Left lung (tissue), 4 donors: ENCODE measurements at regions not wholly inside any gene's neighbourhood (a gene's known extent, or its start where the extent isn't known, plus 50 kb on each side); places are given as distances from the start of the nearest gene placed in this dataset.

Experiments
- ATAC-seq: fragments of 200-7000 bp; cut with Tn5 transposase; one replicate; pipeline ENCODE4 v1.9.1; 2020; ENCODE audit warnings: moderate library complexity
- DNase-seq, 4 donors: peaks; one replicate each; pipeline ENCODE4 v3.0.0-alpha.2; 2013 to 2020
- H3K27ac ChIP-seq, 2 donors: fragments of 200-600 bp; sonication (generic) in 1 of 2; one replicate each; pipeline versions ENCODE4 v1.5.0 to v1.8.0; 2020 to 2021
- H3K27me3 ChIP-seq, 2 donors: fragments of 200-600 bp; sonication (generic) in 1 of 2; one replicate each; pipeline versions ENCODE4 v1.5.0 to v1.8.0; 2020 to 2021
- H3K36me3 ChIP-seq, 2 donors: fragments of 200-600 bp; sonication (generic) in 1 of 2; one replicate each; pipeline versions ENCODE4 v1.5.0 to v1.8.0; 2020 to 2021
- H3K4me1 ChIP-seq, 2 donors: fragments of 200-600 bp; one replicate each; pipeline ENCODE4 v1.8.0; 2021
- H3K4me3 ChIP-seq, 2 donors: fragments of 200-600 bp; sonication (generic) in 1 of 2; one replicate each; pipeline versions ENCODE4 v1.5.0 to v1.8.0; 2020 to 2021; ENCODE audit warnings: mild to moderate bottlenecking in 1 of 2
- H3K9me3 ChIP-seq, 2 donors: fragments of 200-600 bp; sonication (generic) in 1 of 2; one replicate each; pipeline versions ENCODE4 v1.5.0 to v1.8.0; 2020 to 2021
- CTCF ChIP-seq, 2 donors: fragments of 200-600 bp; sonication (generic) in 1 of 2; IDR thresholded peaks; one replicate each; pipeline versions ENCODE4 v1.5.0 to v1.8.0; 2021; ENCODE audit warnings: antibody characterized with exemption in 2 of 2
- intact Hi-C, 2 donors: fragments of 100-400 bp; cut with DNase I; formaldehyde crosslinking; loops; one replicate each; pipeline versions ENCODE4 v1.11.2 to v1.14.2; 2022
- donor health status: DM: no; HTN: yes; CAD: no.
- donor health status: DM: no; HTN: no; CAD: no.

- no peak for ATAC-seq
Observed at GRCh38 chr13:104553896-104554295, 1487.7 kb upstream of the SLC10A2 start.

GRCh38 chr13:104553186-104553585 lies 1487.0 kb upstream of the SLC10A2 start:
- Histone ChIP-seq H3K27me3 (no peaks in the 10 kb centered on the region), H3K36me3 (no peaks in the 10 kb centered on the region), H3K27ac (no peak overlapping the region), H3K4me1 (no peaks in the 10 kb centered on the region), H3K9me3 (no peaks in the 10 kb centered on the region), H3K4me3 (no peak overlapping the region)
- ATAC-seq (no peak), DNase-seq (no peak)
- intact Hi-C loops, result no loop called here
- TF ChIP-seq CTCF (IDR thresholded peaks at IDR 0.05), result no peak

More at GRCh38 chr13:104553896-104554295, 1487.7 kb upstream of the SLC10A2 start:
- no peak overlapping the region for H3K27ac ChIP-seq
- intact Hi-C loops, result no loop called here
- H3K36me3 ChIP-seq, result no peaks in the 10 kb centered on the region
- H3K4me1 ChIP-seq, result no peaks in the 10 kb centered on the region
- no peak overlapping the region for H3K4me3 ChIP-seq
- no peaks in the 10 kb centered on the region for H3K27me3 ChIP-seq
- no peak for TF ChIP-seq CTCF (IDR thresholded peaks at IDR 0.05)
- DNase-seq, result no peak
- no peaks in the 10 kb centered on the region for H3K9me3 ChIP-seq

- no peak overlapping the region for H3K4me3 ChIP-seq
- no peaks in the 10 kb centered on the region for H3K27me3 ChIP-seq
- H3K36me3 ChIP-seq, result no peaks in the 10 kb centered on the region
- H3K4me1 ChIP-seq, result no peaks in the 10 kb centered on the region
- TF ChIP-seq CTCF (IDR thresholded peaks at IDR 0.05), result no peak
- intact Hi-C loops, result no loop called here
- H3K27ac ChIP-seq, result no peak overlapping the region
- no peak for DNase-seq
- H3K9me3 ChIP-seq, result no peaks in the 10 kb centered on the region
- no peak for ATAC-seq
Observed at GRCh38 chr13:104534847-104535246, 1468.6 kb upstream of the SLC10A2 start.

GRCh38 chr13:104532132-104532531 lies 1465.9 kb upstream of the SLC10A2 start:
- no peaks in the 10 kb centered on the region for H3K36me3 ChIP-seq
- H3K27me3 ChIP-seq, result no peaks in the 10 kb centered on the region
- ATAC-seq (no peak), DNase-seq (no peak)
- H3K4me3 ChIP-seq, result no peak overlapping the region
- no peak overlapping the region for H3K27ac ChIP-seq
- H3K4me1 ChIP-seq, result no peaks in the 10 kb centered on the region
- intact Hi-C loops, result no loop called here
- TF ChIP-seq CTCF (IDR thresholded peaks at IDR 0.05), result no peak
- no peaks in the 10 kb centered on the region for H3K9me3 ChIP-seq

GRCh38 chr13:104530741-104531140 lies 1464.5 kb upstream of the SLC10A2 start:
- Histone ChIP-seq H3K9me3 (no peaks in the 10 kb centered on the region), H3K36me3 (no peaks in the 10 kb centered on the region), H3K27ac (no peak overlapping the region), H3K4me3 (no peak overlapping the region), H3K27me3 (no peaks in the 10 kb centered on the region), H3K4me1 (no peaks in the 10 kb centered on the region)
- no peak for TF ChIP-seq CTCF (IDR thresholded peaks at IDR 0.05)
- DNase-seq (no peak), ATAC-seq (no peak)
- intact Hi-C loops, result no loop called here
